Neuron (in vitro differentiated cells): ENCODE measurements at regions not wholly inside any gene's neighbourhood (a gene's known extent, or its start where the extent isn't known, plus 50 kb on each side); places are given as distances from the start of the nearest gene placed in this dataset.

Source experiments
- H2AFZ ChIP-seq: one replicate; pipeline ENCODE4 v1.6.1; 2013; ENCODE audit warnings: low read depth, mild to moderate bottlenecking, inconsistent platforms, low read length, moderate library complexity
- H3K27me3 ChIP-seq: one replicate; pipeline ENCODE4 v1.6.1; 2013; ENCODE audit warnings: low read length; ENCODE audit not compliant: insufficient read depth
- H3K36me3 ChIP-seq: one replicate; pipeline ENCODE4 v1.6.1; 2013; ENCODE audit warnings: low read length; ENCODE audit not compliant: insufficient read depth
- H3K4me1 ChIP-seq: one replicate; pipeline ENCODE4 v1.6.1; 2013; ENCODE audit warnings: low read length; ENCODE audit not compliant: insufficient read depth
- H3K4me3 ChIP-seq: 2 replicates; pipeline ENCODE4 v1.5.1; 2013; ENCODE audit warnings: mild to moderate bottlenecking, low read length, moderate library complexity
- H3K9me3 ChIP-seq: one replicate; pipeline ENCODE4 v1.6.1; 2013; ENCODE audit warnings: low read length

GRCh38 chr13:88637935-88638334 lies 966.8 kb downstream of the SLITRK5 start:
- no peaks in the 10 kb centered on the region for H3K9me3 ChIP-seq
- H3K4me1 ChIP-seq: no peaks in the 10 kb centered on the region
- no peaks in the 10 kb centered on the region for H3K27me3 ChIP-seq
- H3K36me3 ChIP-seq: no peaks in the 10 kb centered on the region
- no peak overlapping the region for H3K4me3 ChIP-seq
- no peak overlapping the region for H2AFZ ChIP-seq

- Histone ChIP-seq H3K27me3 (no peaks in the 10 kb centered on the region), H3K9me3 (peaks cover 3% of the 10 kb centered on the region), H3K4me1 (no peaks in the 10 kb centered on the region), H3K36me3 (no peaks in the 10 kb centered on the region), H2AFZ (no peak overlapping the region), H3K4me3 (no peak overlapping the region)
Measured at GRCh38 chr13:88643233-88643632, 972.1 kb downstream of the SLITRK5 start.

- no peak overlapping the region for H2AFZ ChIP-seq
- no peaks in the 10 kb centered on the region for H3K27me3 ChIP-seq
- no peak overlapping the region for H3K4me3 ChIP-seq
- no peaks in the 10 kb centered on the region for H3K36me3 ChIP-seq
- H3K4me1 ChIP-seq: no peaks in the 10 kb centered on the region
- no peaks in the 10 kb centered on the region for H3K9me3 ChIP-seq
Measured at GRCh38 chr13:88648598-88649373, 977.6 kb downstream of the SLITRK5 start.

GRCh38 chr13:88649855-88650254 lies 978.7 kb downstream of the SLITRK5 start:
- Histone ChIP-seq H2AFZ (no peak overlapping the region), H3K27me3 (no peaks in the 10 kb centered on the region), H3K4me3 (no peak overlapping the region), H3K9me3 (no peaks in the 10 kb centered on the region), H3K4me1 (no peaks in the 10 kb centered on the region), H3K36me3 (no peaks in the 10 kb centered on the region)

- Histone ChIP-seq H3K27me3 (no peaks in the 10 kb centered on the region), H2AFZ (no peak overlapping the region), H3K36me3 (no peaks in the 10 kb centered on the region), H3K4me1 (no peaks in the 10 kb centered on the region), H3K9me3 (no peaks in the 10 kb centered on the region), H3K4me3 (no peak overlapping the region)
Measured at GRCh38 chr13:88651531-88651930, 980.4 kb downstream of the SLITRK5 start.

- H3K9me3 ChIP-seq: no peaks in the 10 kb centered on the region
- no peak overlapping the region for H2AFZ ChIP-seq
- H3K4me3 ChIP-seq: no peak overlapping the region
- no peaks in the 10 kb centered on the region for H3K36me3 ChIP-seq
- H3K4me1 ChIP-seq: no peaks in the 10 kb centered on the region
- H3K27me3 ChIP-seq: no peaks in the 10 kb centered on the region
Measured at GRCh38 chr13:88656751-88657150, 985.6 kb downstream of the SLITRK5 start.

- H3K4me3 ChIP-seq: no peak overlapping the region
- H3K4me1 ChIP-seq: no peaks in the 10 kb centered on the region
- no peaks in the 10 kb centered on the region for H3K36me3 ChIP-seq
- H3K27me3 ChIP-seq: no peaks in the 10 kb centered on the region
- no peak overlapping the region for H2AFZ ChIP-seq
- H3K9me3 ChIP-seq: no peaks in the 10 kb centered on the region
Measured at GRCh38 chr13:88670509-88670908, 999.3 kb downstream of the SLITRK5 start.

GRCh38 chr13:88674841-88675240 lies 1003.7 kb downstream of the SLITRK5 start:
- no peaks in the 10 kb centered on the region for H3K36me3 ChIP-seq
- no peaks in the 10 kb centered on the region for H3K4me1 ChIP-seq
- no peaks in the 10 kb centered on the region for H3K27me3 ChIP-seq
- H3K9me3 ChIP-seq: no peaks in the 10 kb centered on the region
- no peak overlapping the region for H3K4me3 ChIP-seq
- no peak overlapping the region for H2AFZ ChIP-seq

- Histone ChIP-seq H3K9me3 (no peaks in the 10 kb centered on the region), H2AFZ (no peak overlapping the region), H3K36me3 (no peaks in the 10 kb centered on the region), H3K4me3 (no peak overlapping the region), H3K4me1 (no peaks in the 10 kb centered on the region), H3K27me3 (no peaks in the 10 kb centered on the region)
Measured at GRCh38 chr13:88675347-88675996, 1004.3 kb downstream of the SLITRK5 start.

- Histone ChIP-seq H2AFZ (no peak overlapping the region), H3K4me3 (no peak overlapping the region), H3K27me3 (no peaks in the 10 kb centered on the region), H3K9me3 (no peaks in the 10 kb centered on the region), H3K36me3 (no peaks in the 10 kb centered on the region), H3K4me1 (no peaks in the 10 kb centered on the region)
Measured at GRCh38 chr13:88676016-88676415, 1004.8 kb downstream of the SLITRK5 start.

- no peaks in the 10 kb centered on the region for H3K36me3 ChIP-seq
- H3K4me3 ChIP-seq: no peak overlapping the region
- no peaks in the 10 kb centered on the region for H3K9me3 ChIP-seq
- no peaks in the 10 kb centered on the region for H3K27me3 ChIP-seq
- no peak overlapping the region for H2AFZ ChIP-seq
- no peaks in the 10 kb centered on the region for H3K4me1 ChIP-seq
Measured at GRCh38 chr13:88685459-88685858, 1014.3 kb downstream of the SLITRK5 start.

- no peak overlapping the region for H3K4me3 ChIP-seq
- no peaks in the 10 kb centered on the region for H3K4me1 ChIP-seq
- no peaks in the 10 kb centered on the region for H3K27me3 ChIP-seq
- H3K9me3 ChIP-seq: no peaks in the 10 kb centered on the region
- no peak overlapping the region for H2AFZ ChIP-seq
- no peaks in the 10 kb centered on the region for H3K36me3 ChIP-seq
Measured at GRCh38 chr13:88701551-88701950, 1030.4 kb downstream of the SLITRK5 start.

GRCh38 chr13:88704600-88705275 lies 1033.6 kb downstream of the SLITRK5 start:
- Histone ChIP-seq H2AFZ (no peak overlapping the region), H3K4me1 (no peaks in the 10 kb centered on the region), H3K9me3 (no peaks in the 10 kb centered on the region), H3K27me3 (no peaks in the 10 kb centered on the region), H3K36me3 (no peaks in the 10 kb centered on the region), H3K4me3 (no peak overlapping the region)
